NCI-H526 treated with DMSO at 0.1 percent for 48 hours (cell line): ENCODE measurements at regions not wholly inside any gene's neighbourhood (a gene's known extent, or its start where the extent isn't known, plus 50 kb on each side); places are given as distances from the start of the nearest gene placed in this dataset.

Experiments used
- DNase-seq: peaks from one replicate; lab custom pipeline; 2025; lab: John Stamatoyannopoulos, UW

DNA sequence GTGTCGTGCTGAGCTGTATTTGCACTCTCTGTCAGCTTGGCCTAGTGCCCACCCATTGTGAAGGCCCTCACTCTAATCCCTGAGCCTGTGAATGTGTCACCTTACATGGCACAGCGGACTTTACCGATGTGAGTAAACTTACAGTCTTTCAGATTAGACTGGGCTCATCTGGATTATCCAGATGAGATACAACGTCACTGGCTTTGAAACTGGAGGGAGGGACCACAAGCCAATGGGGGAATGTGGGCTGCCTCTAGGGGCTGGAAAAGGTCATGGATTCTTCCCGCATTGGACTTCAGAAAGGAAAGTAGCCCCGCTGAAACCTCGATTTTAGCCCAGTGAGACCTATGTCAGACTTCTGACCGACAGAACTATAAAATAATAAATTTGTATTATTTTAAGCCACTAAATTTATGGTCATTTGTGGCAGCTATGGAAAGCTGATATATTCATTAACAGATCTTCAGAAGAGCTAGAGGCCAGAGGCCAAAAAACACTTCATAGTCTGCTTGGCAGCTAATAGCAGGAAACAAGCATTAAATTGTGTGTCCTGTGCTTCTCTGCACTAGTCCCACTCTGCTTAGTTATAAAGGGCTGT is 139.0 kb upstream of the GAS1 start:
- DNase-seq, result no peak

DNA sequence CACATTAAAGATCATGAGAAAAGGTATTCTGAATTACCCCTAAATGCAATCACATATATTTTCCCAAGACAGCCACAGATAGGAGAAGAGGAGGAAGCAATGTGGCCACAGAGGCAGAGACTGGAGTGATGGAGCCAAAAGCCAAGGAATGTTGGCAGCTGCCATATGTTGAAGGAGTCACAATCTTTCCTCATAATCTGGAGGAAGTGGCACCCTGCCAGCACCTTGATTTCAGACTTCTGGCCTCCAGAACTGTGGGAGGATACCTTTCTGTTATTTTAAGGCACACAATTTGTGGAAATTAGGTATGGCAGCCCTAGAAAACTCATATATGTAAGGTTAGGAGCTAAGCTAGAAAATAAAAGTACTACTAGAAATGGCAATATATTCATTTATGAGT is 139.9 kb upstream of the GAS1 start:
- no peak for DNase-seq

DNA sequence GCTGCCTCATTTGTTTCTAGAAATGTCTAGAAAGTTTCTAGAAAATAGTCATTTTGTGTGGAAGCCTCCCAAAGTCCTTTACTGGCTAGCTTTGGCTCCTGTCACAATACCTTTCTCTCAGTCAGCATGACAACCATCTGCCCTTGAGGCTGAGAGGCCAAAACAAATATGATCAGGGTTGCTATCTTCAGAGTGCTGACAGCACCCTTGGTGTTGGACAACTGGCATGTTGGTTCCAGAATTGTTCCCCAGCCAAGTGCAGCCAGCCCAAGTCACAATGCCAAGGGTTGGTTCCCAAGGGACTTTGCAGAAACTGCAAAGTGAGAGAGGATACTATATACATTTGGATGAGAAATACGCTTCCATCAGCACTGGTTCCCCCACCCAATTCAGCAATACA is 140.9 kb upstream of the GAS1 start:
- no peak for DNase-seq

DNA sequence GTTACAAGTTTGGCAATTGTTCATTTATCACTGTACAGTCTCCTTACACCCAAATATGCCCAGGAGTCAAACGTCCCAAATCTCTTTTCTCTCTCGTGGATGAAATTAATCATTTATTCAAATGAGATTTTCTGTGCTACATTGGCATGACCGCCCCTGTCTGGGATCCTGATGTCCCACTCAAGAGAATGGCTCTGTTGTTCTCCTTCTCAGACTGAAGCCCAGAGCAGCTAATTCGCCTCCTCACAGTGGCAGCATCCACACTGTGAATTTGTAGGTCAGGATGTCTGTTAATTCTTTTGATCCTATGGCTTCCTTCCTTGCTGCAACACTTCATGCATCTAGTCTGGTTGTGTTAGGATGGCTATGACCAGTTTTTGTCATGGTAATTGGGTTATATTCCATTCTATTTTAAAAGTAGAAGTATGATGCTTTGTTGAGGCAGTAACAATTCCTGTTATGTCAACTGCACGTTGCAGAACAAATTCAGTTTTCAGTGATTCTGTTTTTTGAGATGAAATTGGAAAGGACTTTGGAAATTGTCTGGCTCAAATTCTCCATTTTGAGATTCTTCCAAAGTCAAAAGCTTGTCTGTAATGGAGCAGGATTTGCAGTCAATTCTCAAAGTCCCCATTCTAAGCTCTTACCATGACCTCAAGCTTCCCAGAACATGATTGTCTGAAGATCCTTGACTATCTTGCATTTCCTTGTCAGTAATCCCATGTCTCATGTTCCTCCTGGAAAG is 141.5 kb upstream of the GAS1 start:
- DNase-seq, result no peak

DNA sequence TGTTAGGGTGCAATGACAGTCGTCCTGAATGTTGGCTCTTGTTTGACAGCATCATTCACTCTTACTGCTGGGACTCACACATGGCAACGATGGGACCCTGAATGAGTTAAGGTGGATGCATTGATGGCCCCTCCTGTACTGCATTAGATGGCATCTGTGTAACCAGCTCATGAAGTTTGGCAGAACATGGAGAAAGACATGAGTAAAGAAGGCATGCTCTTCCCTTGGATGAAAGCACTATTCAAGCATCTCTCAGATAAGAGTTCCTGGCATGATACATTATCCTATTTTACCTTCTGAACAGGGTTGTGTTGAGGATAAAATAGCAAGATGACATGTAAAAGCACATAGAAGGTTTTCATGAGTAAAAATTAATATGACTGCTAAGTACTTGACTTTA is 142.2 kb upstream of the GAS1 start:
- no peak for DNase-seq

DNA sequence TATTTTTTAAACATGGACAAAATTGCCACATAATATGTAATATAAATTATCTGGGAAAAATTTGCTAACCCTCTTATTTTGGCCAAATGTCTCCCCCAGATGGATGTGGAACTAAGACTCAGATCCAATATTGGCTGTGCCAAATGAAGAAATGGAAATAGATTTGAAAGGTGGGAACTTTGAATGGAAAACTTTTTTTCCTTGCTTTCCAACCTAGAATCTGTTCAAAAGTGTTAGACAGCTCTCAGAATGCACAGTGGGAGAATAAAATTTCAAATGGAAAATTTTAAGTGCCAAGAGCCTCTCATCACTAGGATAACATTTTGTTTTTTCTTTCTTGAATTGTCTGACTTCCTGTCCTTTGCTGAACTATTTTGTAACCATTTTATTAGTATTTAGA is 142.6 kb upstream of the GAS1 start:
- DNase-seq, result no peak

DNA sequence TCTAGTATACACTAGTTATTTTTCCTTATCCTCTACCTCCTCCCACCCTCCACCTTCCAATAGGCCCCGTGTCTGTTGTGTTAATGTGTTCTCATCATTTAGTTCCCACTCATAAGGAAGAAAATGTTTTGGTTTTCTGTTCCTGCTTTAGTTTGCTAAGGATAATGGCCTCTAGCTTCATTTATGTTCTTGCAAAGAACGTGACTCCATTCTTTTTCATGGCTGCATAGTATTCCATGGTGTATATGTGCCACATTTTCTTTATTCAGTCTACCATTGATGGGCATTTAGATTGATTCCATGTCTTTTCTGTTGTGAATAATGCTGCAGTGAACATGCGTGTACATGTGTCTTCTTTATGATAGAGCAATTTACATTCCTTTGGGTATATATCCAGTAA is 146.5 kb upstream of the GAS1 start:
- DNase-seq, result no peak

DNA sequence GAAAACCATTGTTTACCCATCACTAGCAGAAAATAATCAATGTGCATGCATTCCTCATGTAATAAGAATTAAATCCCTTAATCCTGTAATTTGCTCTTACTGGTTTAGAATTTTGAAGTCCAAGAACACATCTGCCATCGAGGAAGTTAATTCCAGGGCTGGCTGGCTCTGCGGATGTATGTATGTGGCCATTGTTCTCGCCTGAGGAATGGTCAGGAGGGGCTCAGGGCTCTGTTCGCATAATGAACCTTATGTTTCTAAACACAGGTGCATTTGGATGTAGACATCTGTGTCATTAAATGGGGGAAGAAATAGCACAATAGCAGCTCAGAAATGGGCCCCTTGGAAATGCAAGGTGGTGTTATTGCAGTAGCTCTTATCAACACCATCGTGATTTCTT is 148.6 kb upstream of the GAS1 start:
- peak; percentile 31 for DNase-seq

DNA sequence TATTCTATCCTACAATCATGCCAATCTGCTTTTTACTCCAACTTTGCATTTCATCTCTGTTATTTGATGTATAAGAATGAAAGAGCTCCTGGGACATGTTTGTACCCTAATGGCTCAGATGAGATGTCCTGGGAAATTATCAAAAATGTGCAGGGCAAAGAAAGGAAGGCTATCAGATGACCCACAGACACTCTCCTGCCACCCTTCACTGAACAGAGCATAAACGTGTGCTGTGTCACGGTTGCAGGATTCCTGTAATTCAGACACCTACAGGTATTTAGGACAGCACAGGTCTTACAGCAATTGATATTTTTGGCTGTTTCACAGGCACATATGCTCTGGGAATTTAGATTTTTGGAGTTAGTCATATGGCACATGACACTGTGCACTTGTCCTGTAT is 149.2 kb upstream of the GAS1 start:
- DNase-seq, result no peak

DNA sequence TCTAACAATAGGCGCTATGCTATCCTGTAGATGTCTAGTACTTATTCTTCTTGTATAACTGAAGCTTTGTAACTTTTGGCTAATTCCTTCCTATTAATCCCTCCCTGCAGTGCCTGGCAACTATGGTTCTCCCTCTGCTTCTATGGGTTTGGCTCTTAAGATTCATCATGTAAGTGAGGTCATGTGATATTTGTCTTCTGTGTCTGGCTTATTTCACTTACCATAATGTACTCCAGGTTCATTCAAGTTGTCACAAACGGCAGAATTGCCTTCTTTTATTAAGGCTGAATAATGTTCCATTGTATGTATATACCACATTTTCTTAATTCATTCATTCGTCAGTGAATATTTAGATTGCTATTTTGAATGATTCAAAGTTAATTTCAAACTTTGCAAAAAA is 149.9 kb upstream of the GAS1 start:
- peak; percentile 58 for DNase-seq

DNA sequence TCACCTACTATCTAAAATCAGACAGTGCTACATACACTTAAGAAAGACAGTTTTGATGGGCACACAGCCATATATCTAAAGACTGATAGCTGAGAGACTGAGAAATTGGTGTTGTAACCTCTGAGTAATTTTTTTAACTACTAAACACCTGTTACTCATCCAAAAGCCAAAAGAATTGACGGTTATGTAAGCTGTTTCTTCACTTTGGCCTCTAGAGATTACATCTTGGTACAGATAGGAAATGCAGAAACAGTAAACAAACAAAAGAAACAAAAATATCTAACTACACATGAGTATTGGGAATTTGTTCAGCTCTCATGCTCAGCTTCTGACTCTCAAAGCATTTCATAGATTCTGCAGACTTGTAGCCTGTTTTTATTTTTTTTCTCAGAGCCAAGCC is 152.1 kb upstream of the GAS1 start:
- DNase-seq, result no peak

DNA sequence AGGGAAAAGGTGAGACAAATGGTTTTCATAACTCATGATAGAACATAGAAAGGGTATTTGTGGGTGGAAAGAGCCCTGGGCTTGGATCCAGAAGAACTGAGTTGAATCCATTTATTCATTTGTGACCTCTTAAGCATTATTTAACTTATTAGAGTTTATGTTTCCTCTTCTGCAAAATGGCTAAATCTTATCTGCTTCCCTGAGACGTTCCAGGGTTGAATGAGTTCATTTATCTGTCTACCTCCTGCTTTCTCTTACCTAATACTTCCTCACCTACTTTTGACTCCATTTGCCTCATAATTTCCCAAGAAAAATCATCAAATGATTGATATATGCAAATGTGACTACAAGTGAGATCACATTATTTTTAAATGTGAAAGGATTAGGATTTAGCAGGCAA is 152.7 kb upstream of the GAS1 start:
- DNase-seq, result no peak

DNA sequence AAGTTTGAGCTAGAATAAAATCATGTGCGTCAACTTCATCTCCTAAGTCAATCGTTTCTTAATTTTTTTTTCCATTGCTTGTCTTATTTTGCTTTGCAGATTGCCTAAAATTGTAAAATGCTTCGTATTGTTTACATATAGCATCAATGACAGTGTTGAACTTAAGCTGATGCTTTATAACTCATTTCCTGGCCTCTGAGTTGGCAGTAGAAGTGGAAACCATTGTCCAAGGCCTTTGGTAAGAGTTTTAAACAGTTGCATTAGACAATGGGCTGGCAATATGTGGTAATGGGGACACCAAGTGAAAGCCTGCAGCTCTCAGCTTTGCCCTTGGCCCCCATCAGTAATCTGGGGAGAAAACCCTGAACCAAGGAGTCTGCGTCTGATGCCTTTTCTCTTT is 154.8 kb upstream of the GAS1 start:
- no peak for DNase-seq

DNA sequence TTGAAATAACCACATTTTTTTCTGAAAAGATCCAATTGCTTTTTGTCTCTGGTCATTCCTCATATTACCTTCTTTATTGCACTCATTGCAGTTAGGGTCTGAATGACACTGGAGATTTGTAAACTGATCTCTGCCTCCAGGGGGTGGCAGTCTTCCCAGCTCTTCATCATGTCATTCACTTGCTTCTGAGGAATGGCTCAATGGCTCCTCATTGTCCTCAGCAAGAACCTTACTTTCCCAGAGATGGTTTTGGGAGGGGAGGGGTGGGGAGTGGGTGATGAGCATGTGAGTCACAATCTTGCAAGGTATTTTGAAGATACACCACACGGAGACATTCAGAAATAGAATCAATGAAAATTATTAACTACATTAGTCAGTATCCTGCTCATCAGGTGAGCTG is 159.8 kb upstream of the GAS1 start:
- DNase-seq, result no peak

DNA sequence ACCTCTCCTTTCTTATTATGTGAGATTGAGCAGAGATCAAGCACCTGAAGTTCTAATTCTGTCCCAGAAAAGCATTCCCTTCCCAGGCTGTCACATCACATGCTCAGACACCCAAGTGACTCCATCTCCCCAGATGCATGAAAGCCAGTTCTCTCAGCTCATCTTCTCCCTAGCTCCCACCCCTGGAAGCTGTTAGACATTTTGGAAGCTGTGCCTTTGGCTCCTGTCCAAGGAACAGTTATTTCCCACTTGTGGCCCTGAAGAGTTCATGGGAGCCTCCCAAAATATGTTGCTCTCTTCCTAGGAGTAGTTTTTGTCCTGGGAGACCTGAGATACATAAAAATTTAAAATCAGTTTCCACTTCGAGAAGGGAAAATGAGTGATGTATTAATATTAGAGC is 161.4 kb upstream of the GAS1 start:
- DNase-seq, result no peak

DNA sequence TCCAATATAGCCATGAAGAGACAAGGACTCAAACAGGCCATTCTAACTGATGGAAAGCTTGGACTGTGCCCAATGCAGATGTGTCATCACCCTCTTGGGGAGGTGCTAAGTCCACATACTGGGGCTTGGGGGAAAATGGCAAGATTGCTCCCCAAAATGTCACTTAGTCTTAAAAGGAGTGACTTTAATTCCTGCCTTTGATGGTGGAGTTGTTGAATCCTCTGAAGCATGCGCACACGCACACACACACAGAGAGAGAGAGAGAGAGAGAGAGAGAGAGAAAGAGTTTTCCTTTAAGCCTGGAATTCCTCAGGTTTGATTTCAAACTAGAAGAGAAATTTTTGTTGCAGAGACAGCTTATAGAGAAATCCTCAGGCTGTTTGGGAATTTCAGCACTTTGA is 161.9 kb upstream of the GAS1 start:
- DNase-seq, result no peak

DNA sequence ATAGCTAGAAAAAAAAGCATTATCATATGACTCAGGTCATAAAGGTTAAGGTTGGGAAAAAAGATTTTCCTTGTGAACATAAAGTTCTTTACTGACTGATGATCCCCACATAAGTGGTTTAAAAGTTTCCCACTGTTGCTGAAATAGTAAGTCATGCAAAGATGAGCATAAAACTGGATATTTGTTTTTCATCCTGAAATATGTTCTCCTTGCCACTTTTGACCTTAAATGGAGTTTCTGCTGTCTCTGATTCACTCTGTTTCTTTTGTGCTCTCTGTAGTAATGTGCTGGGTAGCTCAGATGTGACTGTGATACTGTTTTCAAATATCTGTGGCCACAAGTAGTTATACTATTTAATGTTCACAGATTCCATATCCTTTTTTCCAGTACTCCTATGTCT is 162.5 kb upstream of the GAS1 start:
- DNase-seq, result no peak

DNA sequence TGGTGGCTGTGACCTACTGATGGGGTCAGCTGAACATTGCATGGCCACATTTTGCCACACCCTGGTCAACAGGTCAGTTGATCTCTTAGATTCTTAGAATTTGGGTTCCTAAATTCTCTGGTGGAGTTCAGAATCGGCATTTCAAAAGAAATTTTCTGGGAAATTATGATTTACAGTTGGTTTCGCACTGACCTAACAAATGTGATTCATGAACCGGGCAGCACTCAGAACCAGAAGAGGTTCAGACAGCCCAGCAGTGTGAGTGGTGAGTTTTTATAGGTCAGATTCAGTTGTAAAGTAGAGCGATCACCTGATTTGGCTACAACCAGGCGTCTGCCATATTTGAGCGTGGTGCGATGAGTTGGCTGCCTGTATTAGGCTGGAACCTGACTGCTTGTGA is 163.7 kb upstream of the GAS1 start:
- DNase-seq, result no peak

DNA sequence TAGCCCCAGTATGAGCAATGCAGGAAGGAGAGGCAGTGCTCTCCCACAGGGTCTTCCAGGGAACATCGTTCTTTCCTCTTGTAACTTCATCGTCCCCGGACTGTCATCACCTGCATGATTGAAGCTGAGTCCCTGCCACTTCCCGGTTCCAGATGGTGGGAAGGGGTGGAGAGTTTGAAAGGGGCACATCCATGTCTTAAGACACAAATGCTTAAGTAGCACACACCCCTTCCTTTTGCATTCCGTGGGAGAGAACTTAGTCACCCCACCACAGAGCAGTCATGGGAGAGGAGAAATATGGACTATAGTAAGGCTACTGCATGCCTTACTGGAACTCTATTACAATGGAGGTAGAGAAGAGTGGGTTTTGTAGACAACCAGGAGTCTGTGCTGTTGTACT is 165.3 kb upstream of the GAS1 start:
- no peak for DNase-seq

DNA sequence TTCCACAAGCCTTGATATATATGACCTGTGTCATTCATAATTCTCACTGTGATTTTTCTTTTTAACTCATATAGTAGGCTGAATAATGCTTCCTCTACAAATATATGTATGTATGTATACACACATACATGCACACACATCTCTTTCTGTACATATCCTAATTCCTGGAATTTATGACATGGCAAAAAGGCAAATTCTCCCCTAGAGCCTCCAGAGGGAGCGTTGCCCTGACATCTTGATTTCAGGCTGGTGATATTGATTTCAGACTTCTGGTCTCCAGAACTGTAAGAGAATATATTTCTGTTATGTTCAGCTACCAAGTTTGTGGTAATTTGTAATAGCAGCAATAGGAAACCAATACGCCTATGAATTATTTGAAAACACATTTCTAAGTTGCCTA is 166.6 kb upstream of the GAS1 start:
- no peak for DNase-seq

DNA sequence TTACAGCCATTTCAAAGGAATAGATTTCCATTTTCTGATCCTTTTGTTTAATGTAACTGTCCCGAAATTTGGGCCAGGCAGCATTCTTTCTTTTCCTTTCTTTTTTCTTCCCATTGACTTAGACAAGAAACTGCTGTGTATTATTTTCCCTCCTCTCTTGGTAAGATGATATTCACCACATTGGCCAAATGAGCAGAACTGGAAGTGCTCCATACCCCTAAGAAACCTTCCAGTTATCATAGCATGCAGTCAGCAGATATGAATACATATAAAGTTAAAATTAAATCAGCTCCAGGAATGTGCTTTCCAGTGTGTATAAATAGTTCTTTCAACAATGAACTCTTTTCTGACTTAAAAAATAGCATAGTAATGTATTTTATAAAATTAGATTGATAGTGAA is 168.5 kb upstream of the GAS1 start:
- no peak for DNase-seq

DNA sequence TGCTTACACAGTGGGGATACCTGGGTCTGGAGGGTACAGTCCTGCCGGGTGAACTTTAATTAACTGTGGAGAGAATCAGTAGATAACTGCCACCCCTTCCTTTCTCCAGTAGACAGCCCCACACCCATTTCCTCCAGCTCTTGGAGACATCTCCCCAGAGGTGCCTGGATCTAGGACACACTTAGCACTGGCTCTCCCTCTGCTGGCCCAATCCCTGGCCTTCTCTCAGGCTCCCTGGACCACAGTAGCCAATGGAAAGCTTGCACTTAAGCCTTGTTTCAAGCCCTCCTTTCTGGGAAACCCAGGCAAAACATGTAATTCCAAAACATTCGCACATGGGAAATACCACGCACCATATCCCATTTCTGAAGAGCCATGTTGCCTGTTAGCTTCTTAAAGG is 169.2 kb upstream of the GAS1 start:
- DNase-seq, result no peak

DNA sequence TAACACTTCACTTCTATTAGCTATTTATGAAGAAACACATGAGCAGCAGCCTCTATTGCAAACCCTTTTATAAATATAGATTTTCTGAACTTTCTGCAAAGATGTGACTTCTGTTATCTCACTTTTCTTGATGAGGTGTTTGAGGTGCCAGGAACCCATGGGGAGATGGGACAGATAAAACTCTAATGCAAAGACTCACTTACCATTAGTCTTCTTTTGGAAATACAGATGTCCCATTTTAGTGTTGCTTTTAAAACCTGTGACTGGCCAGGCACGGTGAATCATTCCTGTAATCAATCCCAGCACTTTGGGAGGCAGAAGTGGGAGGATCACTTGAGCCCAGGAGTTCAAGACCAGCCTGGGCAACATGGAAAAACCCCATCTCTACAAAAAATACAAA is 171.3 kb upstream of the GAS1 start:
- DNase-seq, result no peak

DNA sequence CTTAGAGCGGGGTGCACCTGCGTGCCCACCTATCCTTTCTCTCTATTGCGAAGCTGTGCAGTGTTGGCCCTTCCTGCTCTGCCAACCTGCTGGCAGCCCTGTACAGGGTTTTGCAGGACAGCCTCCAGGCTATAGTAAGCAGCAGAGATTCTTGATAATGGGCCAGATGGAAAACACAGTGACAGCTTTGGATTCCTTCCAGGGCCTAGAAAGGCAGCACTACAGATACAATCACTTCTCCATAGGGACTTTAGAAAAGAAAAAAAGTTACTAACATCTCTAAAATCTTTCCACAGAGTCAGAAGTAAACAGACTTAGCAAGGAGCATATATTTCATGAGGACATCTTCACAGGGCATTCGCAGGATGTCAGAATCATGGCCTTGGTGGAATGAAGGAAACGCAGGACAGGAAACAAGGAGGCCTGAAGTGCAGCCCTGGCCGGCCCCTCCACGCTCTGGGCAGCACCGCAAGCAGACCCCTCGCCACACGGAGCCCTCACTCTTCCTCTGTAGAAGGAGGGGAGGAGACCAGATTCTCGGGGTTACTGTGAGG is 172.1 kb upstream of the GAS1 start:
- no peak for DNase-seq
